GM10248 (cell line): ENCODE measurements at regions not wholly inside any gene's neighbourhood (a gene's known extent, or its start where the extent isn't known, plus 50 kb on each side); places are given as distances from the start of the nearest gene placed in this dataset.

Experiments
- CTCF ChIA-PET: fragments of 300-600 bp; sonication (Branson Sonifier 250); formaldehyde crosslinking; extraction: SDS; loops from one replicate; lab custom pipeline; 2021; ENCODE audit warnings: antibody characterized with exemption; lab: Yijun Ruan, JAX
- POLR2A ChIA-PET: fragments of 350-650 bp; sonication (Branson Sonifier 250); formaldehyde crosslinking; extraction: SDS; loops from one replicate; lab custom pipeline; 2020; ENCODE audit warnings: antibody characterized with exemption; lab: Yijun Ruan, JAX
- DNase-seq: peaks from one replicate; pipeline ENCODE4 v3.0.0; 2012; ENCODE audit errors: extremely low spot score
- CTCF ChIP-seq: IDR thresholded peaks from 2 replicates; pipeline ENCODE4 v1.5.1; 2012; ENCODE audit warnings: mild to moderate bottlenecking, low read depth; ENCODE audit errors: extremely low read depth, missing control alignments, control extremely low read depth

- TF ChIP-seq CTCF = no peak
- CTCF ChIA-PET = interaction anchor here (1.2 to 1.7 kb wide), 3 partner anchors 10 to 14 kb away, joined by 3 to 6 read pairs (median 4); no protein-coding TSS in a partner anchor
- DNase-seq = no peak
- POLR2A ChIA-PET = no interaction called here
Observed at GRCh38 chr16:80440667-80441066, 100.1 kb upstream of the DYNLRB2 start.

- DNase-seq = no peak
- TF ChIP-seq CTCF = no peak
- POLR2A ChIA-PET = no interaction called here
- CTCF ChIA-PET = interaction anchor here (0.9 to 2.1 kb wide), 2 partner anchors 11 to 16 kb away, joined by 3 to 4 read pairs; no protein-coding TSS in a partner anchor
Observed at GRCh38 chr16:80437707-80438106, 103.1 kb upstream of the DYNLRB2 start.

GRCh38 chr16:80436510-80436909, 104.3 kb upstream of the DYNLRB2 start:
- no peak for DNase-seq
- TF ChIP-seq CTCF = no peak
- CTCF ChIA-PET = interaction anchor here (2.1 kb wide), 1 partner anchor 10 kb away, joined by 4 read pairs; no protein-coding TSS in a partner anchor
- POLR2A ChIA-PET = no interaction called here

- ChIA-PET CTCF (no interaction called here), POLR2A (no interaction called here)
- no peak for TF ChIP-seq CTCF
- no peak for DNase-seq
Observed at GRCh38 chr16:80433623-80434022, 107.2 kb upstream of the DYNLRB2 start.

- no peak for TF ChIP-seq CTCF
- DNase-seq = no peak
- POLR2A ChIA-PET = no interaction called here
- CTCF ChIA-PET = interaction anchor here (1.5 to 2.6 kb wide), 2 partner anchors 12 to 13 kb away, joined by 5 to 6 read pairs; no protein-coding TSS in a partner anchor
Observed at GRCh38 chr16:80427795-80428194, 113.0 kb upstream of the DYNLRB2 start.

GRCh38 chr16:80418517-80419355, 122.1 kb upstream of the DYNLRB2 start:
- TF ChIP-seq CTCF = no peak
- no peak for DNase-seq
- CTCF ChIA-PET = interaction anchor here (1.3 kb wide), 2 partner anchors 8 to 10 kb away, joined by 3 to 4 read pairs; no protein-coding TSS in a partner anchor
- POLR2A ChIA-PET = no interaction called here
